Ascending aorta (tissue), 2 donors: ENCODE measurements at regions not wholly inside any gene's neighbourhood (a gene's known extent, or its start where the extent isn't known, plus 50 kb on each side); places are given as distances from the start of the nearest gene placed in this dataset.

Experiments used
- DNase-seq, 2 donors: peaks; one replicate each; pipeline ENCODE4 v3.0.0-alpha.2; 2019; ENCODE audit warnings: low spot score in 2 of 2
- H3K27ac ChIP-seq, 2 donors: fragments of 200-600 bp; sonication (generic); one replicate each; pipeline ENCODE4 v1.5.1; 2016 to 2017; ENCODE audit warnings: mild to moderate bottlenecking in 1 of 2
- H3K27me3 ChIP-seq: fragments of 200-600 bp; sonication (generic); one replicate; pipeline ENCODE4 v1.5.1; 2017
- H3K36me3 ChIP-seq, 2 donors: fragments of 200-600 bp; sonication (generic); one replicate each; pipeline ENCODE4 v1.5.1; 2016
- H3K4me1 ChIP-seq, 2 donors: fragments of 200-600 bp; sonication (generic); one replicate each; pipeline ENCODE4 v1.5.1; 2016 to 2017; ENCODE audit warnings: mild to moderate bottlenecking in 1 of 2
- H3K4me3 ChIP-seq, 2 donors: fragments of 200-600 bp; sonication (generic); one replicate each; pipeline ENCODE4 v1.5.1; 2016 to 2017; ENCODE audit warnings: mild to moderate bottlenecking in 1 of 2
- H3K9me3 ChIP-seq, 2 donors: fragments of 200-600 bp; sonication (generic); one replicate each; pipeline ENCODE4 v1.5.1; 2016
- CTCF ChIP-seq, 3 experiments: fragments of 200-600 bp in 2 of 3; fragments of 450-650 bp in 1 of 3; sonication (generic) in 2 of 3; IDR thresholded peaks; one replicate each; pipeline ENCODE4 v1.5.1; 2016 to 2019; ENCODE audit warnings: antibody characterized with exemption in 3 of 3, mild to moderate bottlenecking in 1 of 3, moderate library complexity in 1 of 3
- intact Hi-C: fragments of 100-400 bp; cut with DNase I; formaldehyde crosslinking; loops from one replicate; pipeline ENCODE4 v1.15.1; 2023

- no peak for TF ChIP-seq CTCF (IDR thresholded peaks at IDR 0.05)
- intact Hi-C loops = no loop called here
- Histone ChIP-seq H3K4me3 (no peak overlapping the region), H3K36me3 (no peaks in the 10 kb centered on the region), H3K9me3 (peaks cover 0 to 22% of the 10 kb centered on the region in 2 donors), H3K27me3 (no peaks in the 10 kb centered on the region), H3K4me1 (no peaks in the 10 kb centered on the region), H3K27ac (no peak overlapping the region)
- DNase-seq = no peak
Measured at GRCh38 chr14:42307239-42307825, 700.7 kb downstream of the LRFN5 start.

GRCh38 chr14:42299692-42300091 lies 693.0 kb downstream of the LRFN5 start:
- TF ChIP-seq CTCF (IDR thresholded peaks at IDR 0.05) = no peak
- H3K4me1 ChIP-seq = no peaks in the 10 kb centered on the region
- H3K36me3 ChIP-seq = no peaks in the 10 kb centered on the region

GRCh38 chr14:42293180-42293579 lies 686.5 kb downstream of the LRFN5 start:
- no peak for TF ChIP-seq CTCF (IDR thresholded peaks at IDR 0.05)
- no peak overlapping the region for H3K4me3 ChIP-seq
- DNase-seq = no peak
- intact Hi-C loops = no loop called here
- no peaks in the 10 kb centered on the region for H3K27me3 ChIP-seq
- no peaks in the 10 kb centered on the region for H3K9me3 ChIP-seq
- H3K4me1 ChIP-seq = no peaks in the 10 kb centered on the region
- H3K36me3 ChIP-seq = no peaks in the 10 kb centered on the region
- no peak overlapping the region for H3K27ac ChIP-seq

More at GRCh38 chr14:42299692-42300091, 693.0 kb downstream of the LRFN5 start:
- Histone ChIP-seq H3K27me3 (no peaks in the 10 kb centered on the region), H3K9me3 (no peaks in the 10 kb centered on the region), H3K4me3 (no peak overlapping the region), H3K27ac (no peak overlapping the region)
- DNase-seq = no peak
- intact Hi-C loops = no loop called here

- Histone ChIP-seq H3K36me3 (no peaks in the 10 kb centered on the region), H3K4me1 (no peaks in the 10 kb centered on the region), H3K4me3 (no peak overlapping the region), H3K27ac (no peak overlapping the region), H3K9me3 (no peaks in the 10 kb centered on the region), H3K27me3 (no peaks in the 10 kb centered on the region)
- no peak for DNase-seq
- TF ChIP-seq CTCF (IDR thresholded peaks at IDR 0.05) = no peak
- intact Hi-C loops = no loop called here
Measured at GRCh38 chr14:42277840-42278239, 671.2 kb downstream of the LRFN5 start.

- no peak for TF ChIP-seq CTCF (IDR thresholded peaks at IDR 0.05)
- H3K36me3 ChIP-seq = no peaks in the 10 kb centered on the region
- no peak overlapping the region for H3K4me3 ChIP-seq
- no peaks in the 10 kb centered on the region for H3K9me3 ChIP-seq
- no peaks in the 10 kb centered on the region for H3K27me3 ChIP-seq
- intact Hi-C loops = no loop called here
- H3K4me1 ChIP-seq = no peaks in the 10 kb centered on the region
- DNase-seq = no peak
- H3K27ac ChIP-seq = no peak overlapping the region
Measured at GRCh38 chr14:42269234-42269633, 662.6 kb downstream of the LRFN5 start.

GRCh38 chr14:42248131-42248530 lies 641.5 kb downstream of the LRFN5 start:
- TF ChIP-seq CTCF (IDR thresholded peaks at IDR 0.05) = no peak
- Histone ChIP-seq H3K4me3 (no peak overlapping the region), H3K4me1 (no peaks in the 10 kb centered on the region), H3K9me3 (no peaks in the 10 kb centered on the region), H3K27me3 (no peaks in the 10 kb centered on the region), H3K36me3 (no peaks in the 10 kb centered on the region), H3K27ac (no peak overlapping the region)
- intact Hi-C loops = no loop called here
- DNase-seq = no peak
